ENCODE measurements at regions not wholly inside any gene's neighbourhood (a gene's known extent, or its start where the extent isn't known, plus 50 kb on each side); places are given as distances from the start of the nearest gene placed in this dataset.
"Not testable (repeated sequence)": the region's sequence is repeated elsewhere in the genome, so short reads cannot be mapped to it uniquely, and the experiment has no call there.

DNA sequence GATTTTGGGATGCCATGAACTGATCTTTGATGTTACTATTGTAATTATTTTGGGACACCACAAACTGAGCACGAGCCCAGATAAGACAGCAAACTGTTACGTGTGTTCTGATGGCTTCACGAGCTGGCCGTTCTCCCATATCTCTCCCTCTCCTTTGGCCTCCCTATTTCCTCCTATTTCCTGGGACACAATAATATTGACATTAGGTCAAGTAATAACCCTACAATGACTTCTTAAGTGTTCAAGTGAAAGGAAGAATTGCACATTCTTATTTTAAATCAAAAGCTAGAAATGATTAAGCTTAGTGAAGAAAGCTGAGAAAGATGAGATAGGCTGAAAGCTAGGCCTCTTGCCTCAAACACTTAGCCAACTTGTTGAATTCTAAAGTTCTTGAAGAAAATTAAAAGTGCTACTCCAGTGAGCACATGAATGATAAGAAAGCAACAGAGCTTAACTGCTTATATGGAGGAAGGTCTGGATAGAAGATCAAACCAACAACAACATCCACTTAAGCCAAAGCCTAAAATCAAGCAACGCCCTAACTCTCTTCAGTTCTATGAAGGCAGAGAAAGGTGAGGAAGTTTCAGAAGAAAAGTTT, 247.1 kb downstream of the LRRC70 start:
- TF ChIP-seq CTCF (conservative IDR thresholded peaks at IDR 0.05; ENCODE audit: control insufficient read depth, insufficient read depth, low read depth, low read length), result no peak
- no peak for DNase-seq (ENCODE audit: low read depth)
- H3K4me3 ChIP-seq (ENCODE audit: control insufficient read depth, low read depth, low read length), result no peak overlapping the region

GRCh38 chr5:62824936-62825335, 246.3 kb downstream of the LRRC70 start:
- no peak overlapping the region for H3K4me3 ChIP-seq (ENCODE audit: control insufficient read depth, low read depth, low read length)
- TF ChIP-seq CTCF (conservative IDR thresholded peaks at IDR 0.05; ENCODE audit: control insufficient read depth, insufficient read depth, low read depth, low read length), result no peak
- DNase-seq (ENCODE audit: low read depth), result no peak

GRCh38 chr5:62817043-62817442, 238.4 kb downstream of the LRRC70 start:
- not testable (repeated sequence) for H3K4me3 ChIP-seq (ENCODE audit: control insufficient read depth, low read depth, low read length); DNase-seq (ENCODE audit: low read depth)

GRCh38 chr5:62814991-62815390, 236.4 kb downstream of the LRRC70 start:
- H3K4me3 ChIP-seq (ENCODE audit: control insufficient read depth, low read depth, low read length), result no peak overlapping the region
- no peak for DNase-seq (ENCODE audit: low read depth)
- no peak for TF ChIP-seq CTCF (conservative IDR thresholded peaks at IDR 0.05; ENCODE audit: control insufficient read depth, insufficient read depth, low read depth, low read length)

DNA sequence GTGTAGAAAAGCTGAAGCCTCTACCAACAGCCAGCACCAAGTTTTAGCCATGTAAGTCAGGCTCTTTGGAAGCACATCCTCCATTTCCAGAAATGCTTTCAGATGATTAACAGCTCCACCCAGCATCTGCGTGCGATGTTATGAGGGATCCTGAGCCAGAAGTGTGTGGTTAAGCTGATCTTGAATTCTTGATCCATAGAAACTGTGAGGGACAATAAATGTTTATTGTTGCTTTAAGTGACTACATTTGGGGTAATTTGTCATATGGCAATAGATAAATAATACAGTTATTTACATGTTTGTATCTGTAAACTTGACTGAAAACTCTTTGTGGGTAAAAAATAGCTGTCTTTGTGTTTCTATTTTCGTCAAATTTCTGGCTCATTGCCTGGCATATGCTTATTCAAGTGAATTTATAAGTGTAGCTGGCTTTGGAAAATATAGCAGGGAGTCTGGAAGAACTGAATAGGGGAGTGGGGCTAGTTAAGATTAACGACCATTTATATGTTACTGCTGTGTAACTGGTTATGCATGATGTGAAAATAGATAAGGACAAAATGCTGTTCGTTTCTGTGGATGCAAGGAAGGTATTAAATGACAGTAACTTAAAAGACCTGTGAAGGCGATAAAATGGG, 234.1 kb downstream of the LRRC70 start:
- TF ChIP-seq CTCF (conservative IDR thresholded peaks at IDR 0.05; ENCODE audit: control insufficient read depth, insufficient read depth, low read depth, low read length), result no peak
- no peak overlapping the region for H3K4me3 ChIP-seq (ENCODE audit: control insufficient read depth, low read depth, low read length)
- no peak for DNase-seq (ENCODE audit: low read depth)

DNA sequence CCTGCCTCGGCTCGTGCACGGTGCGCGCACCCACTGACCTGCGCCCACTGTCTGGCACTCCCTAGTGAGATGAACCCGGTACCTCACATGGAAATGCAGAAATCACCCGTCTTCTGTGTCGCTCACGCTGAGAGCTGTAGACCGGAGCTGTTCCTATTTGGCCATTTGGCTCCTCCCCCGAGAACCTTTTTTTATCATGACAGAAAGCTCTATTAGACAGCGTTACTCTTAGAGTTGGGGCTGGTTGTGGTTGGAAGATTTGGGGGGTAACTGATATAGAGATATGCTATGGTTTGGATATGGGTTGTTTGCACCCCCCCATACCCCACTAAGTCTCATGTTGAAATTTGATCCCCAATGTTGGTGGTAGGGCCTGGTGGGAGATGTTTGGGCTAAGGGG, 226.2 kb downstream of the LRRC70 start:
- not testable (repeated sequence) for H3K4me3 ChIP-seq (ENCODE audit: control insufficient read depth, low read depth, low read length); DNase-seq (ENCODE audit: low read depth)

DNA sequence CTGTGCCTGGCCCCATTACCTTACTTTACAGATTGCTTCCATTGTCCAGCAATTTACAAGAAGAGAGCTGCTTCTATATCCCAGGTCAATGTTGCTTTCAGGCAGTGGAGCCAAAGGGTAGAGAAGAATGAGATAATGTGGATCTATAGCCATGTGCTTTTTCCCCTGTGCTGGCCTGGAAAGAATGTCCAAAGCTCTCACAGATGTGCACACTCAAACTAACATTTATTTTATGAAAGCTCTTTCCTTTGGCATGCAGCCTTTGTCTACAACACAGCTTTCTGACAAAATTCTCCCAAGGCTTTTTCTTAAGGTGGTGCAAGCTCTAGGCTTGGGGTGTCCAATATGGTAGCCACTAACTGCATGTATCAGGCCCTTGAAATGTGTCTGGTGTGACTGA, 217.3 kb downstream of the LRRC70 start:
- TF ChIP-seq CTCF (conservative IDR thresholded peaks at IDR 0.05; ENCODE audit: control insufficient read depth, insufficient read depth, low read depth, low read length), result no peak
- no peak for DNase-seq (ENCODE audit: low read depth)
- no peak overlapping the region for H3K4me3 ChIP-seq (ENCODE audit: control insufficient read depth, low read depth, low read length)

GRCh38 chr5:62794456-62794855, 215.8 kb downstream of the LRRC70 start:
- no peak for TF ChIP-seq CTCF (conservative IDR thresholded peaks at IDR 0.05; ENCODE audit: control insufficient read depth, insufficient read depth, low read depth, low read length)
- DNase-seq (ENCODE audit: low read depth), result no peak
- no peak overlapping the region for H3K4me3 ChIP-seq (ENCODE audit: control insufficient read depth, low read depth, low read length)

Data from fibroblast of mammary gland (primary cell).